H1 (cell line): ENCODE measurements at regions not wholly inside any gene's neighbourhood (a gene's known extent, or its start where the extent isn't known, plus 50 kb on each side); places are given as distances from the start of the nearest gene placed in this dataset.

ENCODE experiments used
- CTCF ChIA-PET: fragments of 300-600 bp; sonication (Branson Sonifier 250); formaldehyde crosslinking; loops from one replicate; lab custom pipeline; 2021; ENCODE audit not compliant: partially characterized antibody; lab: Charles Lee
- POLR2A ChIA-PET: fragments of 300-600 bp; sonication (Branson Sonifier 250); formaldehyde crosslinking; loops from one replicate; lab custom pipeline; 2021; ENCODE audit warnings: inconsistent platforms; ENCODE audit not compliant: partially characterized antibody; lab: Charles Lee
- DNase-seq, 2 experiments: peaks; one replicate each; pipeline versions ENCODE4 v3.0.0 to v3.0.0-alpha.2; 2010 to 2022; ENCODE audit warnings: low spot score in 2 of 2, low read depth in 1 of 2, mixed read lengths in 1 of 2
- FAIRE-seq: peaks from 2 replicates; lab custom pipeline; 2011; peaks lifted over from hg19 to GRCh38; lab: Jason Lieb, UNC
- H2AFZ ChIP-seq: 2 replicates; pipeline ENCODE4 v1.8.1; 2012; ENCODE audit warnings: low read length, inconsistent platforms
- H2AK5ac ChIP-seq: 2 replicates; pipeline ENCODE4 v1.6.1; 2013; ENCODE audit warnings: low read depth, low read length
- H2BK120ac ChIP-seq: replicated peaks from 2 replicates; pipeline ENCODE3; 2013; ENCODE audit warnings: low read depth, low read length, inconsistent platforms
- H2BK12ac ChIP-seq: 2 replicates; pipeline ENCODE4 v1.6.1; 2013; ENCODE audit warnings: low read depth, low read length
- H2BK15ac ChIP-seq: 2 replicates; pipeline ENCODE4 v1.6.1; 2013; ENCODE audit warnings: low read length
- H2BK20ac ChIP-seq: 2 replicates; pipeline ENCODE4 v1.6.1; 2013; ENCODE audit warnings: low read length
- H2BK5ac ChIP-seq: 2 replicates; pipeline ENCODE4 v1.6.1; 2013; ENCODE audit warnings: low read depth, low read length
- H3K14ac ChIP-seq: 2 replicates; pipeline ENCODE4 v1.6.1; 2013; ENCODE audit warnings: inconsistent platforms; ENCODE audit not compliant: insufficient read length
- H3K18ac ChIP-seq: 2 replicates; pipeline ENCODE4 v1.6.1; 2013; ENCODE audit warnings: low read length; ENCODE audit errors: extremely low read depth
- H3K23ac ChIP-seq: 2 replicates; pipeline ENCODE4 v1.6.1; 2013; ENCODE audit warnings: inconsistent platforms; ENCODE audit not compliant: insufficient read length
- H3K23me2 ChIP-seq: 2 replicates; pipeline ENCODE4 v1.6.1; 2013; ENCODE audit warnings: low read depth, low read length
- H3K27ac ChIP-seq: 2 replicates; pipeline ENCODE4 v1.6.1; 2011; ENCODE audit warnings: low read depth, low read length, inconsistent platforms
- H3K27me3 ChIP-seq, 4 experiments: replicated peaks in 1 of 4; 1 replicate in 1 of 4; 2 replicates in 3 of 4; pipeline versions ENCODE4 v1.6.1 to v1.8.1; 2011 to 2013; ENCODE audit warnings: low read length in 3 of 4, mild to moderate bottlenecking in 3 of 4, inconsistent platforms in 2 of 4, mixed read lengths in 2 of 4, moderate library complexity in 1 of 4; ENCODE audit not compliant: control insufficient read depth in 3 of 4, insufficient read depth in 3 of 4; ENCODE audit errors: extremely low read depth in 1 of 4
- H3K36me3 ChIP-seq, 4 experiments: 2 replicates each; pipeline versions ENCODE4 v1.6.1 to v1.8.1; 2011 to 2013; ENCODE audit warnings: mild to moderate bottlenecking in 4 of 4, low read length in 3 of 4, moderate library complexity in 2 of 4, control low read depth in 1 of 4, inconsistent platforms in 1 of 4; ENCODE audit not compliant: insufficient read depth in 4 of 4, control insufficient read depth in 2 of 4
- H3K4ac ChIP-seq: replicated peaks from 2 replicates; pipeline ENCODE3; 2013; ENCODE audit warnings: low read length, low read depth, mixed read lengths, inconsistent platforms; ENCODE audit not compliant: insufficient read length
- H3K4me1 ChIP-seq, 4 experiments: replicated peaks in 1 of 4; 1 replicate in 1 of 4; 2 replicates in 3 of 4; pipeline versions ENCODE4 v1.6.1 to v1.8.1; 2011 to 2013; ENCODE audit warnings: low read length in 3 of 4, inconsistent platforms in 2 of 4, mixed read lengths in 1 of 4; ENCODE audit not compliant: insufficient read depth in 4 of 4, control insufficient read depth in 3 of 4
- H3K4me2 ChIP-seq, 2 experiments: 2 replicates each; pipeline versions ENCODE4 v1.6.1 to v1.8.1; 2011 to 2013; ENCODE audit warnings: low read depth in 2 of 2, low read length in 2 of 2, control low read depth in 1 of 2, inconsistent platforms in 1 of 2, mild to moderate bottlenecking in 1 of 2; ENCODE audit not compliant: insufficient read depth in 1 of 2
- H3K4me3 ChIP-seq, 4 experiments: fragments of 200-600, 300-600 bp in 1 of 4; sonication (generic), shearing (Covaris generic), sonication (Bioruptor Twin) in 1 of 4; 2 replicates each; pipeline versions ENCODE4 v1.5.1 to v1.8.1; 2011 to 2016; ENCODE audit warnings: low read length in 4 of 4, low read depth in 3 of 4, control low read depth in 2 of 4, inconsistent platforms in 2 of 4, mild to moderate bottlenecking in 2 of 4, mixed read lengths in 1 of 4, moderate library complexity in 1 of 4; ENCODE audit not compliant: insufficient read depth in 2 of 4; ENCODE audit errors: extremely low read depth in 1 of 4
- H3K56ac ChIP-seq: replicated peaks from 2 replicates; pipeline ENCODE3; 2013; ENCODE audit warnings: low read depth, mild to moderate bottlenecking, mixed read lengths, low read length, inconsistent platforms; ENCODE audit not compliant: insufficient read length
- H3K79me1 ChIP-seq: 2 replicates; pipeline ENCODE4 v1.6.1; 2013; ENCODE audit warnings: low read depth, low read length, control low read depth
- H3K79me2 ChIP-seq, 2 experiments: 2 replicates each; pipeline versions ENCODE4 v1.6.1 to v1.8.1; 2012 to 2013; ENCODE audit warnings: low read length in 2 of 2, mild to moderate bottlenecking in 2 of 2, inconsistent platforms in 1 of 2; ENCODE audit not compliant: insufficient read depth in 2 of 2, control insufficient read depth in 1 of 2
- H3K9ac ChIP-seq, 4 experiments: replicated peaks in 1 of 4; 1 replicate in 1 of 4; 2 replicates in 3 of 4; pipeline versions ENCODE4 v1.6.1 to v1.8.1; 2011 to 2013; ENCODE audit warnings: low read depth in 3 of 4, low read length in 3 of 4, control low read depth in 2 of 4, mild to moderate bottlenecking in 2 of 4, moderate library complexity in 2 of 4, inconsistent platforms in 1 of 4; ENCODE audit errors: extremely low read depth in 1 of 4
- H3K9me3 ChIP-seq, 2 experiments: 2 replicates each; pipeline versions ENCODE4 v1.6.1 to v1.8.1; 2012 to 2013; ENCODE audit warnings: mild to moderate bottlenecking in 2 of 2, moderate library complexity in 2 of 2, control low read depth in 1 of 2, inconsistent platforms in 1 of 2, low read depth in 1 of 2, low read length in 1 of 2, mixed read lengths in 1 of 2; ENCODE audit not compliant: insufficient read depth in 2 of 2
- H4K20me1 ChIP-seq, 2 experiments: replicated peaks in 1 of 2; 2 replicates each; pipeline versions ENCODE3 to v1.8.1; 2011 to 2013; ENCODE audit warnings: inconsistent platforms in 2 of 2, low read length in 2 of 2, mild to moderate bottlenecking in 1 of 2; ENCODE audit not compliant: insufficient read depth in 2 of 2, control insufficient read depth in 1 of 2
- H4K5ac ChIP-seq: 2 replicates; pipeline ENCODE4 v1.6.1; 2013; ENCODE audit warnings: low read length, low read depth, mixed read lengths, inconsistent platforms; ENCODE audit not compliant: insufficient read length
- H4K8ac ChIP-seq: 2 replicates; pipeline ENCODE4 v1.8.0; 2013; ENCODE audit warnings: mild to moderate bottlenecking, moderate library complexity, low read length, inconsistent platforms; ENCODE audit not compliant: insufficient read depth; ENCODE audit errors: extremely low read depth
- H4K91ac ChIP-seq: replicated peaks from 2 replicates; pipeline ENCODE3; 2013; ENCODE audit warnings: low read length, mixed read lengths, inconsistent platforms; ENCODE audit not compliant: insufficient read length
- ASH2L ChIP-seq: fragments of 200-600, 300-600 bp; sonication (generic); IDR thresholded peaks from one replicate; pipeline ENCODE4 v1.7.1; 2017; ENCODE audit warnings: low read length
- CHD1 ChIP-seq: IDR thresholded peaks from 2 replicates; pipeline ENCODE4 v1.6.1; 2012; ENCODE audit warnings: low read depth, low read length, improper control_type of control experiment
- EGR1 ChIP-seq: IDR thresholded peaks from 2 replicates; pipeline ENCODE4 v1.6.1; 2011; ENCODE audit warnings: low read depth, low read length, borderline replicate concordance
- JUND ChIP-seq: IDR thresholded peaks from 2 replicates; pipeline ENCODE4 v1.6.1; 2011; ENCODE audit warnings: mild to moderate bottlenecking, improper control_type of control experiment, low read length
- MAFK ChIP-seq: IDR thresholded peaks from 2 replicates; pipeline ENCODE4 v1.6.1; 2012; ENCODE audit warnings: low read depth, mild to moderate bottlenecking, improper control_type of control experiment, low read length
- NANOG ChIP-seq: IDR thresholded peaks from 2 replicates; pipeline ENCODE4 v1.6.1; 2011; ENCODE audit warnings: low read length, low read depth, mild to moderate bottlenecking, inconsistent platforms; ENCODE audit not compliant: insufficient read depth, poor library complexity, severe bottlenecking
- WGBS, 2 experiments: shearing (Covaris generic) in 1 of 2; methylation state at CpG; one replicate each; pipeline versions ENCODE4 v1.1.6 to v1.1.7; 2013 to 2015; ENCODE audit warnings: low lambda C conversion rate in 2 of 2, mixed read lengths in 2 of 2, inconsistent platforms in 1 of 2, low coverage in 1 of 2, missing lambda C conversion rate in 1 of 2; ENCODE audit not compliant: insufficient replicate concordance in 2 of 2, insufficient coverage in 1 of 2, insufficient read length in 1 of 2; ENCODE audit errors: extremely low coverage in 1 of 2, missing lambda C conversion rate in 1 of 2; 5-methylcytosine and 5-hydroxymethylcytosine counted together

DNA sequence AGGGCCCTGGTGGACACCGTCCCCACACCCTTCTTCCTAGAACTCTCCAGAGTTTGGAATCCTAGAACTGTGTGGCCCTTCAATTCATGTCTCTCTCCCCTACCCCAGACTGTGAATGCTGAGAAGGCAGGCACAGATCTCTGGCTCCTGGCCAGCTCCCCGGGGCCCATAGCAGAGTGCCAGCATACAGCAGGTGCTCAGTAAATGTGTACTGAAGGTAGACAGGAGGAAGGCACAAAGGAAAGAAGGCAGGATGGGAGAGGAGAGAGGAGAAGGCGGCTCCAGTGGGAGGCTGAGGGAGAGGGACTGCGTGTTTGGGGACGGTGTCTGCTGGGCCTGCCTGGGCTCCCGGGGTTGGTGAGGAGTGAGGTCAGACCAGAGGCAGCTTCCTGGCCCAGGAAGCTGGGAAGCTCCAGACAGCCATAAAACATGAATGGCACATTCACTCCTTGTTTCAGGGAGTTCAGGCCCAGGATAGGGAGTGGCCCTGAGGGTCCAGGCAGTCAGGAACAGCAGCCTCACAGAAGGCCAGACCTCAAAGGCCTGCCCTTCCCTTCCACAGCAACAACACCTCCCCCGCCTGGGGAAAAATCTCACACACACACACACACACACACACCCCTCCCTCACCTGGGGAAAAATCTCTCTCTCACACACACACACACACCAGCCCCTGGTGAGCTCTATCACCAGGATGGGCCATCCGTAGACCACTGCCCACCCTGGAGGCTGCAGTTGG is 137.1 kb upstream of the PRR20G start:
- Histone ChIP-seq H3K79me1 (no peaks in the 10 kb centered on the region), H3K4ac (peak overlapping the region; percentile 81), H2BK120ac (no peak overlapping the region), H3K4me3 (no peak overlapping the region), H3K4me1 (peaks cover 4 to 32% (median 17%) of the 10 kb centered on the region in 4 experiments), H3K23ac (no peak overlapping the region), H3K9ac (no peak overlapping the region), H3K14ac (no peak overlapping the region), H2BK5ac (peak overlapping the region; percentile 82; the same call in 1 of the 2 replicates), H2BK12ac (peak overlapping the region; percentile 97), H3K18ac (peak overlapping the region; percentile 98), H2AFZ (0 out of 2 replicates have a peak overlapping the region, but pooled peaks have one; percentile 48), H3K4me2 (0 out of 4 replicates have a peak overlapping the region, but pooled peaks of 1 of the 2 experiments have one; percentile 20), H3K27me3 (no peaks in the 10 kb centered on the region), H3K23me2 (no peaks in the 10 kb centered on the region; the same call in 1 of the 2 replicates), H2BK15ac (peak overlapping the region; percentile 99), H3K79me2 (no peaks in the 10 kb centered on the region), H4K20me1 (no peaks in the 10 kb centered on the region), H3K36me3 (no peaks in the 10 kb centered on the region), H2AK5ac (no peak overlapping the region; the same call in 1 of the 2 replicates), H4K91ac (no peak overlapping the region), H3K56ac (no peak overlapping the region), H3K27ac (no peak overlapping the region), H4K8ac (no peak overlapping the region), H2BK20ac (peak overlapping the region; percentile 32; the same call in 1 of the 2 replicates), H3K9me3 (no peaks in the 10 kb centered on the region), H4K5ac (no peak overlapping the region)
- DNase-seq (peak in 1 of 2 experiments; percentile 45), FAIRE-seq (no peak)
- POLR2A ChIA-PET: no interaction called here
- TF ChIP-seq CHD1 (no peak), NANOG (no peak), ASH2L (no peak), JUND (no peak), MAFK (no peak), EGR1 (no peak)
- 82% methylated on average over 7 of the region's 8 CpGs; no CpG with 5 or more reads in 1 of the 2 experiments for WGBS, 2 experiments
- CTCF ChIA-PET: interaction anchor here (0.6 to 2.0 kb wide), 6 partner anchors 40 to 764 kb away, joined by 3 to 10 read pairs (median 3); no protein-coding TSS in a partner anchor
